Heart right ventricle (tissue), 16 donors: ENCODE measurements at regions not wholly inside any gene's neighbourhood (a gene's known extent, or its start where the extent isn't known, plus 50 kb on each side); places are given as distances from the start of the nearest gene placed in this dataset.

ENCODE experiments used
- ATAC-seq, 8 donors: fragments of 200-7000 bp; cut with Tn5 transposase; one replicate each; pipeline ENCODE4 v1.9.1; 2020; ENCODE audit warnings: mild to moderate bottlenecking in 8 of 8, moderate library complexity in 8 of 8, moderate number of reproducible peaks in 1 of 8
- DNase-seq, 2 donors: peaks; one replicate each; pipeline ENCODE4 v3.0.0-alpha.2; 2020
- H3K27ac ChIP-seq, 10 donors: fragments of 200-600 bp; sonication (generic) in 2 of 10; one replicate each; pipeline versions ENCODE4 v1.5.0 to v1.8.0; 2020 to 2022; ENCODE audit warnings: mild to moderate bottlenecking in 3 of 10
- H3K27me3 ChIP-seq, 7 donors: fragments of 200-600 bp; one replicate each; pipeline ENCODE4 v1.8.0; 2021 to 2022; ENCODE audit warnings: mild to moderate bottlenecking in 2 of 7
- H3K36me3 ChIP-seq, 9 donors: fragments of 200-600 bp; sonication (generic) in 1 of 9; one replicate each; pipeline versions ENCODE4 v1.5.0 to v1.8.0; 2020 to 2022; ENCODE audit warnings: mild to moderate bottlenecking in 2 of 9
- H3K4me1 ChIP-seq, 9 donors: fragments of 200-600 bp; sonication (generic) in 1 of 9; one replicate each; pipeline versions ENCODE4 v1.5.0 to v1.8.0; 2020 to 2022; ENCODE audit warnings: mild to moderate bottlenecking in 4 of 9
- H3K4me3 ChIP-seq, 10 donors: fragments of 200-600 bp; sonication (generic) in 2 of 10; one replicate each; pipeline versions ENCODE4 v1.5.0 to v1.8.0; 2020 to 2022; ENCODE audit warnings: mild to moderate bottlenecking in 7 of 10, moderate library complexity in 2 of 10
- H3K9me3 ChIP-seq, 11 donors: fragments of 200-600 bp in 10 of 11; sonication (generic) in 2 of 11; one replicate each; pipeline versions ENCODE4 v1.5.0 to v1.8.0; 2013 to 2022; ENCODE audit warnings: mild to moderate bottlenecking in 2 of 11, control low read depth in 1 of 11, moderate library complexity in 1 of 11
- WGBS, 2 donors: extraction: QIAGEN DNeasy Blood & Tissue Kit; methylation state at CpG; one replicate each; pipeline ENCODE4 v1.1.7; 2013; ENCODE audit warnings: inconsistent platforms in 1 of 2; 5-methylcytosine and 5-hydroxymethylcytosine counted together
- intact Hi-C, 10 donors: fragments of 100-400 bp; cut with DNase I; formaldehyde crosslinking; loops; one replicate each; pipeline versions ENCODE4 v1.11.1 to v1.14.2; 2022
- TF ChIP-seq, protein P1 (sequence below), 9 donors: fragments of 200-600 bp; sonication (generic) in 2 of 9; IDR thresholded peaks; one replicate each; pipeline versions ENCODE4 v1.5.0 to v1.8.0; 2021 to 2022; ENCODE audit warnings: antibody characterized with exemption in 9 of 9, mild to moderate bottlenecking in 5 of 9, moderate library complexity in 1 of 9
- donor health status: Arrhythmogenic right ventricular cardiomyopathy.
- donor health status: ischemic (EF 13 %, LVEDD 7.1; RV severe dilation, severe dysfunction).
- donor health status: healthy with polysubstance abuse.
- donor health status: DM: no; HTN: yes; CAD: no.
- donor health status: DM: no; HTN: no; CAD: no.
- donor health status: ischemic (EF 25% LVEDD 6.9; RV normal size, moderate dysfunction).
- donor health status: ischemic (EF 25% LVEDD 5.7; RV mildly dilated, moderate dysfunction).
- donor health status: healthy.
- donor health status: DM: yes; HTN: yes; CAD: no.
- donor health status: Ischemic cardiomyopathy.
- donor health status: ischemic (EF 35%, LVEDD 5.7; RV mildly dilated, moderate dysfunction).
- donor health status: nonischemic (EF 11% LVEDD 7.7; RV severe dilation, severe dysfunction).
- donor health status: DM: yes; HTN: yes; CAD: no.
- donor health status: PGD.
- donor health status: ischemic (EF 29% LVEDD 5.4; RV normal size, mild dysfunction).
- donor health status: nonischemic (EF 23%, LVEDD 6.1; RV moderate dilation, normal function).

DNA sequence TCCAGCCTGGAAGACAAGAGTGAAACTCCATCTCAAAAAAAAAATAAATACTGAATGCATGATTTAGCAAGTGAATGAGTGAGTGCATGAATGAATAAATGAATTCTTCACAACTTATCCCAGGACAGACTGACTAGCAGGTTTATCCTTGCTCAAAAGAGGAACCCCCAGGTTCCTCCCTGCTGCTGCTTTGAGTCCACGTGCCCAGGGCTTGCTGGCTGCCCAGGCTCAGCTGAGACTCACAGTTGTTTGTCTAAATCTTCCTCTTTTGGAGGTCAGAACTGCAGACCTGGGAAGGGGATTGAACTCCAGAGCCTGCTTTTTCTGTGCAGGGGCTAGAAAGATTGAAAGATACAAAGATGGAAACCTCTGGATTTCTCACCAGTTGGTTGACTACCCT lies 117.4 kb upstream of the TMEM45B start:
- no peak overlapping the region for H3K4me3 ChIP-seq
- DNase-seq, result no peak
- peaks cover 0 to 8% (median 6%) of the 10 kb centered on the region in 9 donors for H3K4me1 ChIP-seq
- whole genome bisulfite sequencing, 2 donors, result 77 to 78% methylated on average over 1 of the region's 1 CpG
- peaks cover 0 to 34% (median 14%) of the 10 kb centered on the region in 7 donors for H3K27me3 ChIP-seq
- H3K9me3 ChIP-seq, result no peaks in the 10 kb centered on the region
- no peaks in the 10 kb centered on the region for H3K36me3 ChIP-seq
- no peak overlapping the region for H3K27ac ChIP-seq
- TF ChIP-seq, protein P1, sequence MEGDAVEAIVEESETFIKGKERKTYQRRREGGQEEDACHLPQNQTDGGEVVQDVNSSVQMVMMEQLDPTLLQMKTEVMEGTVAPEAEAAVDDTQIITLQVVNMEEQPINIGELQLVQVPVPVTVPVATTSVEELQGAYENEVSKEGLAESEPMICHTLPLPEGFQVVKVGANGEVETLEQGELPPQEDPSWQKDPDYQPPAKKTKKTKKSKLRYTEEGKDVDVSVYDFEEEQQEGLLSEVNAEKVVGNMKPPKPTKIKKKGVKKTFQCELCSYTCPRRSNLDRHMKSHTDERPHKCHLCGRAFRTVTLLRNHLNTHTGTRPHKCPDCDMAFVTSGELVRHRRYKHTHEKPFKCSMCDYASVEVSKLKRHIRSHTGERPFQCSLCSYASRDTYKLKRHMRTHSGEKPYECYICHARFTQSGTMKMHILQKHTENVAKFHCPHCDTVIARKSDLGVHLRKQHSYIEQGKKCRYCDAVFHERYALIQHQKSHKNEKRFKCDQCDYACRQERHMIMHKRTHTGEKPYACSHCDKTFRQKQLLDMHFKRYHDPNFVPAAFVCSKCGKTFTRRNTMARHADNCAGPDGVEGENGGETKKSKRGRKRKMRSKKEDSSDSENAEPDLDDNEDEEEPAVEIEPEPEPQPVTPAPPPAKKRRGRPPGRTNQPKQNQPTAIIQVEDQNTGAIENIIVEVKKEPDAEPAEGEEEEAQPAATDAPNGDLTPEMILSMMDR (IDR thresholded peaks at IDR 0.05), result no peak
- intact Hi-C loops, result loop anchor here in 2 of 10 donors (5.0 to 10.0 kb wide), 2 partner anchors 333 to 336 kb away; no protein-coding TSS in a partner anchor
- ATAC-seq, result no peak

DNA sequence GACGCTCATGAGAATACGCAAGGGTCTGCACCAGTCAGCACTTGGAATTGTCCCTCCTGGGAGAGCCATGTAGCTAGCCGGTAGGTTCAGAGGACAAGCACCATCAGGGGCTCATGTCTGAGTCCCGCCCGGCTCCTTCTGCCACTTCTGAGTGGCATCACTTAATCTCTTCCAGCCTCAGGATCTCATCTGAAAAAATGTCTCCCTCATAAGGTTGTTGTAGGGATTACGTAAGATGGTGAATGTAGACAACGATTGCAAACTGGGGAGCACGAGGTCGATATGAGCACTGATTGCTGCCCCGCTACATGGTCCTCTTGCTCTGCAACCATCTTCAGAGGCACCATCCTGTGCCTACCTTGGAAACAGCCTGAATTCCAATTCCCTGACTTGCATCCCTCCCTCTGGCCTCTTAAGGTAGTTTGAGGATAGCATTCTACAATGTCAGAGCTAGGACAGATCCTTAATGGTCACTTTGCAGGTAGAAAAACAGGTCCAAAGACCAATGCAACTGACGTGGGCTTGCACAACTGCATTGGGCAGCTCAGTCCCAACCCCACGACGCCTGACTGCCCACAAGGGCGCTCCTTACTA lies 115.8 kb upstream of the TMEM45B start:
- intact Hi-C loops, result loop anchor here in 2 of 10 donors (5.0 to 10.0 kb wide), 2 partner anchors 335 to 338 kb away; no protein-coding TSS in a partner anchor
- peaks cover 0 to 8% (median 6%) of the 10 kb centered on the region in 9 donors for H3K4me1 ChIP-seq
- 77 to 83% methylated on average over 14 of the region's 14 CpGs for WGBS, 2 donors
- no peaks in the 10 kb centered on the region for H3K9me3 ChIP-seq
- H3K4me3 ChIP-seq, result no peak overlapping the region
- DNase-seq (no peak), ATAC-seq (no peak)
- peaks cover 0 to 39% (median 14%) of the 10 kb centered on the region in 7 donors for H3K27me3 ChIP-seq
- no peaks in the 10 kb centered on the region for H3K36me3 ChIP-seq
- H3K27ac ChIP-seq, result no peak overlapping the region
- TF ChIP-seq, protein P1 (IDR thresholded peaks at IDR 0.05), result no peak

DNA sequence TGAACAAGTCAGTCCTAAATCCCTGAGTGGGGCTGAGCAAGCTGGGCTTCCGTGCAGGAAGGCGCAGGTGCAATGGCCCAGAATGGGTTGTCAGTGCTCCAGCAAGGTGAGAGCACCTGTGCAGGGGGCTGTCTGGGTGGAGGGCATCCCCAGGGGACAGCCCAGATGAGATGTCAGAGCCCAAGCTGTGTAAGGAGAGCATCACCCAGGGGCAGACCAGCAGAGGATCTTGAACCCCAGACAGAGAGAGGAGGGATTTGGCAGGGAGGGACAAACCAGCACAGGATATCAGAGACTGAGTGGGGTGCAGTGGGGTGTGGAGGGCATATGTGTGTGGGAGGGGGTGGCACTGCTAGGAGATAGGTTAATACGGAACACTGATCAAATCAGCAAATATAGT lies 114.9 kb upstream of the TMEM45B start:
- Histone ChIP-seq H3K4me3 (no peak overlapping the region), H3K27me3 (peaks cover 0 to 31% (median 13%) of the 10 kb centered on the region in 7 donors), H3K36me3 (no peaks in the 10 kb centered on the region), H3K27ac (no peak overlapping the region), H3K4me1 (peaks cover 0 to 5% (median 3%) of the 10 kb centered on the region in 9 donors), H3K9me3 (no peaks in the 10 kb centered on the region)
- TF ChIP-seq, protein P1 (IDR thresholded peaks at IDR 0.05), result no peak
- no peak for DNase-seq
- WGBS, 2 donors, result 75 to 91% methylated on average over 3 of the region's 3 CpGs
- intact Hi-C loops, result no loop called here
- no peak for ATAC-seq

DNA sequence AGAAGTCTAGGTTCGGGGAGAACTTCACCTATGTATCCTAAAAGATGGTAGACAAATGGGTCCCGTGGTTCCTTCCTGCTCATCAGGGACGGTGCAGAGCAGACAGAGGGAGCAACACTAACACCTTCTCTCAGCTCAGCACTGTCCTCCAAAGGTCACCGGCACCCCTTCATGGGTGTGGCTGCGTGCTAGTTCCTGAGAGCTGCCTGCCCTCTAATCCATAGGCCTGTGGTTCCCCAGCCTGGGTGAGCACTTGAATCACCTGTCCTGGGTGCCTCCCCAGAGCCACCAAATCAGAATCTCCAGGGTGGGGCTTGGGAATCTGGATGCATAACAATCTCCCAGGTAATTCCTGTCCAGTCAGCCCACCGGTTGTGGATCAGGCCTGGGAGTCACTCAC lies 113.9 kb upstream of the TMEM45B start:
- H3K27me3 ChIP-seq, result peaks cover 0 to 24% (median 10%) of the 10 kb centered on the region in 7 donors
- H3K36me3 ChIP-seq, result no peaks in the 10 kb centered on the region
- WGBS, 2 donors, result 79 to 85% methylated on average over 6 of the region's 6 CpGs
- no peak overlapping the region for H3K4me3 ChIP-seq
- no peak for ATAC-seq
- TF ChIP-seq, protein P1 (IDR thresholded peaks at IDR 0.05), result no peak
- H3K27ac ChIP-seq, result no peak overlapping the region
- H3K9me3 ChIP-seq, result no peaks in the 10 kb centered on the region
- intact Hi-C loops, result no loop called here
- H3K4me1 ChIP-seq, result no peaks in the 10 kb centered on the region
- DNase-seq, result no peak
